HG02973 (cell line): ENCODE measurements at regions not wholly inside any gene's neighbourhood (a gene's known extent, or its start where the extent isn't known, plus 50 kb on each side); places are given as distances from the start of the nearest gene placed in this dataset.
"Not testable (repeated sequence)": the region's sequence is repeated elsewhere in the genome, so short reads cannot be mapped to it uniquely, and the experiment has no call there.

ENCODE experiments used
- ATAC-seq: cut with Tn5 transposase; IDR thresholded peaks from one replicate; pipeline ENCODE4 v1.9.1; 2021; ENCODE audit warnings: moderate library complexity; ENCODE audit not compliant: unreplicated experiment

DNA sequence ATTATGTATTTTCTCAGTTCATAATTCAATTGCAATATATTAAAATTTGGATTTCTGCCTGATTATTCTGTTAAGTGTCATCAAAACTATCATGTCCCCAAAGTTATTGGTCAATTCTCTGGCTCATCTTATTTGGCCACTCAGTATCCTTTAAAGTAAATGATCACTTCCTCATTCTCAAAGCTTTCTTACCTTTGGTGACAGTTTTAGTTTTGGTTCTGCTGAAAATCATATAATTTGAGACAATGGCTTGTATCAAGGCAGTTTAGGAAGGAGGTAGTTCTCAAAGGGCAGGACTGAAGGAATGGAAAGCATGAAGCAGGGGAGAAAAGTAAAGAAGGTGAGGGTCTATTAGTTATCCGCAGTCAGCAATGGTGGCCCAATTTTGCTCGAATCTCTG lies 1832.1 kb downstream of the ARAP2 start:
- ATAC-seq: no peak

DNA sequence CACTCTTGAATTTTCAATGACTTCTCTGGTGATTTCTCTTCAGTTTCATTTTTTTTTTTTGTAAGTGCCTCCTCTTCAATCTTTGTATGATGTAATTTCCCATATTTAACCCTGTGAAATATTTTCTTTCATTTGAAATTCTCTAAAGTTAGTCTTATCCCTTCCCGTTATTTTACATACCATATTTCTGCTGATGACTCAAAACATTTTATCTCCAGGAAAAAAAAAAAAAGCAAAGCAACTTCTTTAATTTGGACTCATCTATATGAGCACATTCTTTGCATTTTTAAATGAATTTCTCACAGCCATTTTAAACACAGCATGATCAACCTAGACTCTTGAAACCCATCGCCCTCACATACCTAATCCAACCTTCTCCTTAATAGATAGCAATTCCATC lies 1831.4 kb downstream of the ARAP2 start:
- ATAC-seq: no peak

GRCh38 chr4:34417160-34417559 lies 1827.2 kb downstream of the ARAP2 start:
- no peak for ATAC-seq

GRCh38 chr4:34419871-34420270 lies 1824.4 kb downstream of the ARAP2 start:
- ATAC-seq: no peak

- ATAC-seq: no peak
Measured at GRCh38 chr4:34422472-34423175, 1821.7 kb downstream of the ARAP2 start.

- ATAC-seq: no peak
Measured at GRCh38 chr4:34432706-34433105, 1811.6 kb downstream of the ARAP2 start.

- ATAC-seq: peak; percentile 58
Measured at GRCh38 chr4:34434377-34434776, 1809.9 kb downstream of the ARAP2 start.

- no peak for ATAC-seq
Measured at GRCh38 chr4:34464196-34464595, 1780.1 kb downstream of the ARAP2 start.

GRCh38 chr4:34466411-34466810 lies 1777.9 kb downstream of the ARAP2 start:
- no peak for ATAC-seq

DNA sequence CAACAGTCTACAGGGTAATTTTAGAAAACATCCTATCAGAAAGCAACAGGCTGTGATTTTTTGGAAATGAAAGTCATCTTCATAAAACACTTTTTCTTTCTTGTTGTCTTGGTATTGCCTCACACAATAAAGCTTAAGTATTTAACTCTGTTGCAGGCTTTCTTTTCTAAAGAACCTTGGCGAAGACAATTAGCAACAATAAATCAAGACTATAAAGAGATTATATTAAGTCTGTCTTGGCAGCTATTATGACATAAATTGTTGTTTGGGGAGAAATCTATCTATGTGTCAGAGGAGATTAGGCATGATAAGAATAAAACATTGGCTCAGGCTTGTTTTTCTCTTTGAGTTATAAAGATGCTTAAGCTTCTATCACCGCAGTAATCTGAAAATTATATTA lies 1774.8 kb downstream of the ARAP2 start:
- no peak for ATAC-seq

GRCh38 chr4:34485252-34485651 lies 1759.1 kb downstream of the ARAP2 start:
- no peak for ATAC-seq

DNA sequence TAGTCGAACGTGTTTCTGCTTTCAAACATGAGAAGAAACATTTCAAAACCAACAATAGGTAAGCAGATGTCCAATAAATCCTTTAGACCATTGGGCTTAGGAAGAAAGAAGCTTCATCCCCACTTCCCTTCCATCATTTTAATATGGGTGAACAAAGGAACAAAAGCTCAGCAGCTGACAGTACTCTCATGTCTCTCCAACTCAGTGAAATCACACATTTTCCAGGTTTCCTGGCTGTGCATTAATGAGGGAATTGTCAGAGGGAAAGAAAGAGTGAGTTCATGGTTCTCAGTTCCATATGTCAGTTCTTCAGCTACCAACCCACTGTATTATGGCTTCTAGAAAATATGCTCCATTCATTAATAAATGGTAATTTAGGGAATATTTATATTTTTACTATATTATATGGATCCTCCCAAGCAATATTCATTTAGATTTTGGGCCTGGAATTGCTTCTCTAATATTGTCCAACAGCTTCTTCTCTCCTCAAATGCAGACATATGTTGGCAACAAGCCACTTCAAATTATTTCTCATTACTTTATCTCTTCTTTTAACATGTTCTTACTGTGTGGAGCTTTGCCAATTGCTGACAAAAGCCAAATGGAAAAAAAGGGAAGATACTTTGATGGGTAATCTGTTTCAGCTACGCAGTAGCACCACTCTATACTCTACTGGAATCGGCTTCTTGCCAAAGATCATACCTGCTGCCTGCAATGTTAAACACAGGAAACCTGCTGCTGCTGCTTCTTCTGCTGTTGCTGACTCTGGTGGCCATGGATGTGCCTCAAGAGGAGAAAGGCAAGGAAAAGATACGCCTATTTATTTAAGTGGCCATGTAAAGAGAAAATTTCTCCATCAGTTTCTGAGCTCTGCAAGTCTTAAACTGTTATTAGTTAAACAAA lies 1757.6 kb downstream of the ARAP2 start:
- ATAC-seq: no peak

DNA sequence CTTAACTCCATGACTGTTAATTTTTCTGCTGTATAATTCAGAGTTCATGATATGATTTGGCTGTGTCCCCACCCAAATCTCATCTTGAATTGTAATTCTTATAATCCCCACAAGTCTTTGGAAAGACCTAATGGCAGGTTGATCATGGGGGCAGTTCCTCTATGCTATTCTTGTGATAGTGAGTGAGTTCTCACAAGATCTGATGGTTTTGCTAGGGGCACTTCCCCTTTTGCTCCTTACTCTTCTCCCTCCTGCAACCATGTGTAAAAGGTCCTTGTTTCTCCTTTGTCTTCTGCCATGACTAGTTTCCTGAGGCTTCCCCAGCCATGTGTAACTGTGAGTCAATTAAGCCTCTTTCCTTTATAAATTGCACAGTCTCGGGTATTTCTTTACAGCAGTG lies 1751.9 kb downstream of the ARAP2 start:
- ATAC-seq: no peak

- ATAC-seq: no peak
Measured at GRCh38 chr4:34502086-34502485, 1742.2 kb downstream of the ARAP2 start.

DNA sequence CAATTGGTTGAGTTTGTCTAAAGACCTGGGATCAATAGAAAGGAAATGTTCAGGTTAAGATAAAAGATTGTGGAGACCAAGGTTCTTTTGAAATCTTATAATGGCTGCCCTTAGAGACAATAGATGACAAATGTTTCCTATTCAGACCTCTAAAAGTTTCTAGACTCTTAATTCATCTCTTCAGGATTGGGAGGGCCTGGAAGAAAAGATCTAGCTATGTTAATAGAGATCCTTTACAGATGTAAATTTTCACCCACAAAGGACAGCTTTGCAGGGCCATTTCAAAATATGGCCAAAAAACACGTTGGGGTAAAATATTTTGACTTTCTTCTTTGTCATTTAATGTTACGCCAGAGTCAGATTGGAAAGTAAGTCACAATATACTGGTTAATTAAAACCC lies 1739.6 kb downstream of the ARAP2 start:
- not testable (repeated sequence) for ATAC-seq

- ATAC-seq: not testable (repeated sequence)
Measured at GRCh38 chr4:34506511-34507092, 1737.7 kb downstream of the ARAP2 start.

GRCh38 chr4:34512616-34513015 lies 1731.7 kb downstream of the ARAP2 start:
- no peak for ATAC-seq

GRCh38 chr4:34516524-34516923 lies 1727.8 kb downstream of the ARAP2 start:
- ATAC-seq: no peak

DNA sequence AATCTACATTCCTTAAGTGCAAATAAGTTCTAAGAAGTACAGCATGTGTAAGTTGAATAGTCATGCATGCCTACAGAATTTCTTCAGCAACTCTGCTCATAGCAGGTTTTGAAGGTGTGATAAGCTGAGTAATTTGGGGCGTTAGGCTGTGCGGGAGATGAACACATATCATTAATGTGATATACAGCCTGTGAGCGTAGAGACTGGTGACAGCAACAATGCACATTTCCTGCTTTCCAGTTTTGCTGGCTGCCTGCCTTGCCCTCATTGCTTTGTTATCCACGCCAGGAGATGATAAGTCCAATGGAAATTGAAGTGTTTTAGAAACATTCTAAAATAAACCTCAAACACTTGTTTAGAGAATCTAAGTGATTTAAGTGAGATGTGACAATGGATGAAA lies 1709.4 kb downstream of the ARAP2 start:
- ATAC-seq: no peak

GRCh38 chr4:34566091-34566490 lies 1678.2 kb downstream of the ARAP2 start:
- ATAC-seq: no peak

GRCh38 chr4:34572026-34572425 lies 1672.3 kb downstream of the ARAP2 start:
- no peak for ATAC-seq

GRCh38 chr4:34615315-34615714 lies 1629.0 kb downstream of the ARAP2 start:
- no peak for ATAC-seq
